ENCODE measurements at regions not wholly inside any gene's neighbourhood (a gene's known extent, or its start where the extent isn't known, plus 50 kb on each side); places are given as distances from the start of the nearest gene placed in this dataset.

- no peak for TF ChIP-seq CTCF (IDR thresholded peaks at IDR 0.05; ENCODE audit: extremely low read depth, missing control alignments)
- DNase-seq (ENCODE audit: low spot score), result no peak
Observed at GRCh38 chr9:16143947-16144890, 591.4 kb downstream of the CCDC171 start.

DNA sequence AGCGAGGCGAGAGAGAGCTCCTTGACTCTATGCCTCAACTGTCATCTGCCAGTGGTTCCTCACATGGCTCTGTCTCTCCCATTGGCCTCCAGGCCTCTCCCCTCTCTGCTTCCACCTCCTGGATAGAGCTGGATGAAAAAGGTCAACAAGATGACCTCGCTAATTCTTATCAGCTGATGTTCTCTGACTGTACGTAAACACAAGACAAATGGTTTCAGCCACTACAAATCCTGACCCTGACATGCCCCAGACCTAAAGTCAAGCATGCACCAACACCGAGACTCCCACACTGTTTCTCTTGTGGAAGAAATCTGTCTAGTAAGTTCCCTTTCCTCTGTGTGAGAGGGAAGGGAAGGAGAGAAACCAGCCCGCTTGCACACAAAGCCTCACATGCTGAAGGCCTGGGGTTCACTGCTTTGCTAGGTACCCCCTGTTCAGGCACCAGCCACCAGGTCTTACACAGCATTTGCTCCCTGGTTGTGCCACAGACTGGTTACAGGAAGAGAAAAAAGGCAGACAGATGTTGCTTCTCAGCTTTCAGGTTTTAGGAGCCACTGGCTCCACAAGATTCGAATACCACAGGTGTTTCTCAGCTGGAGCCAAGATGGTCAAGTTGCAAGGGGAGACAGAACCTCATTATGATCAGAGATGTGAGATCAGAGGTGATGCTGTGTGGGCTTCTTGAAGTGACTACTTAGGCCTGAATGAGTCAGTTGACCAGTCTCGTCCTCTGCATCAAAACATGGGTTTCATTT lies 592.5 kb downstream of the CCDC171 start:
- no peak for TF ChIP-seq CTCF (IDR thresholded peaks at IDR 0.05; ENCODE audit: extremely low read depth, missing control alignments)
- no peak for DNase-seq (ENCODE audit: low spot score)

GRCh38 chr9:16147726-16148125 lies 594.9 kb downstream of the CCDC171 start:
- no peak for DNase-seq (ENCODE audit: low spot score)
- no peak for TF ChIP-seq CTCF (IDR thresholded peaks at IDR 0.05; ENCODE audit: extremely low read depth, missing control alignments)

- no peak for DNase-seq (ENCODE audit: low spot score)
- no peak for TF ChIP-seq CTCF (IDR thresholded peaks at IDR 0.05; ENCODE audit: extremely low read depth, missing control alignments)
Observed at GRCh38 chr9:16150501-16150900, 597.7 kb downstream of the CCDC171 start.

DNA sequence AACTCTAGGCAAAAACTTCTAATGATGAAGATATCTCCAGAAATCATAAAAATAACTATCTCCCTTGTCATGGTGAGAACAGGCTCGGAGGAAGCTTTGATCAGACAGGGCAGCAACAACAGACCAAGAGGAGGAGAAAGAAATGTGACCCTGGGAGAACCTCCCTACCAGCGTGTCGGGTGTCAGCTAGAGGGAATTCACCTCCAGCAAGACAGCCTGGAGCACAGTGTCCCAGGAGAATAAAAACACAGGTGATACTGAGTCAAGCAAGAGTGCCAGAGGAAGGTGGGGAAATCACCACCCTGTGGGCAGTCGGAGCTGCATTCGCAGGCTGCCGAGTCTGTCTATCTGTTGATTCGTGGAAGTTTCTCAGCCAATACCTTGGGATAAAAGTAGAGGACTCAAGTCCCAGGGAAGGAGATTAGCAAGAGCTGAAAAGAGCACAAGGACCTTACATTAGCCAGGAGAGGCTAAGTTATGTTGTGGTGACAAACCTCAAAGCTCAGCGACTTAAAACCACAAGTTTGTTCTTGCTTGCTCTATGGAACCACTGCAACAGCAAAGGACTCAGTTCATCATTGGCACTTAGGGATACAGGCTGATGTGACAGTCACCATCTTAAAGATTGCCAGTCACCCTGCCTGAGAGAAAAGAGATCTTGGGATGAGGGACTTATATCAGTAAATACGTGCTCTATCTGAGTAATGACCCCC lies 598.3 kb downstream of the CCDC171 start:
- no peak for DNase-seq (ENCODE audit: low spot score)
- no peak for TF ChIP-seq CTCF (IDR thresholded peaks at IDR 0.05; ENCODE audit: extremely low read depth, missing control alignments)

GRCh38 chr9:16152276-16153101 lies 599.6 kb downstream of the CCDC171 start:
- DNase-seq (ENCODE audit: low spot score), result no peak
- TF ChIP-seq CTCF (IDR thresholded peaks at IDR 0.05; ENCODE audit: extremely low read depth, missing control alignments), result no peak

Measured in GM20000 (cell line).